Superior temporal gyrus (tissue), 1 donor: ENCODE measurements at regions not wholly inside any gene's neighbourhood (a gene's known extent, or its start where the extent isn't known, plus 50 kb on each side); places are given as distances from the start of the nearest gene placed in this dataset.
A peak's percentile ranks its signal among the peaks of the same experiment; 100 is the strongest.
"Not testable (repeated sequence)": the region's sequence is repeated elsewhere in the genome, so short reads cannot be mapped to it uniquely, and the experiment has no call there.

Experiments used
- DNase-seq: peaks from one replicate; pipeline ENCODE4 v3.0.0-alpha.2; 2016; ENCODE audit errors: extremely low spot score

- no peak for DNase-seq
These were observed 306.8 kb downstream of the LMBRD1 start for GRCh38 chr6:69489970-69490369.

- DNase-seq, result no peak
These were observed 309.1 kb downstream of the LMBRD1 start for GRCh38 chr6:69487688-69488087.

- DNase-seq, result no peak
These were observed 329.7 kb downstream of the LMBRD1 start for GRCh38 chr6:69466979-69467570.

- no peak for DNase-seq
These were observed 330.9 kb downstream of the LMBRD1 start for GRCh38 chr6:69465866-69466265.

GRCh38 chr6:69456086-69456485 lies 340.7 kb downstream of the LMBRD1 start:
- DNase-seq, result peak; percentile 61

GRCh38 chr6:69454619-69455018 lies 342.2 kb downstream of the LMBRD1 start:
- not testable (repeated sequence) for DNase-seq

GRCh38 chr6:69450493-69450892 lies 346.3 kb downstream of the LMBRD1 start:
- not testable (repeated sequence) for DNase-seq

- DNase-seq, result no peak
These were observed 346.9 kb downstream of the LMBRD1 start for GRCh38 chr6:69449887-69450286.
